NCI-H1092 (cell line): ENCODE measurements at regions not wholly inside any gene's neighbourhood (a gene's known extent, or its start where the extent isn't known, plus 50 kb on each side); places are given as distances from the start of the nearest gene placed in this dataset.

ENCODE experiments used
- DNase-seq: peaks from one replicate; lab custom pipeline; 2025; lab: John Stamatoyannopoulos, UW

- DNase-seq: no peak
These were observed 300.8 kb downstream of the EFNB2 start for GRCh38 chr13:106234636-106235035.

DNA sequence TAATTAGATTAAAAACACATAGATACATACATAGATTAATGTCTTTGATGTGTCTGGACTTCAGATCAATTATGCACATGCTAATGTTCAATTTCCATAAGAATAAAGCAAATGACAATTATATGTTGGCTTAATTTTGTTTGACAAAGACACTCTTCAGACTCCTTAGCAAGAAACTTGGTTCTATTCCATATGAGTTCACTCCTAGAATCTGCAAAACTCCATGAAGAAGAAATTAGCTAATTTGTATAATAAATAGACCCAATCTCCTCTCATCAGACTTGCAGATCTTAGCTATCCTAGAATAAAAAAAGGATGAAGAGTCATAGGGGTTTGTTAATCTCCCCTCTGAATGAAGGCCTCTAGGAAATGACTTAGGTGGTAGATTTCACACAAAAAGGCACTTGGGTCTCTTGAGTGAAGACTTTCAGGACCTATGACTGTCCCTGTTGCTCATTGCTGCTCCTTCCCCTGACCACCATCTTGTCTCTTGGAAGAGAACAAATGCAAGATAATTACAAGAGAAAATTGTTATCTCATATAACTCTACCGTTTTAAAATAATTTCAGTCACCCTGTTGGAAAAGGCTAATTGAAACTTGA is 302.2 kb downstream of the EFNB2 start:
- DNase-seq: no peak

GRCh38 chr13:106232681-106233080 is 302.8 kb downstream of the EFNB2 start:
- DNase-seq: peak; percentile 77

- no peak for DNase-seq
These were observed 305.0 kb downstream of the EFNB2 start for GRCh38 chr13:106230450-106230849.

DNA sequence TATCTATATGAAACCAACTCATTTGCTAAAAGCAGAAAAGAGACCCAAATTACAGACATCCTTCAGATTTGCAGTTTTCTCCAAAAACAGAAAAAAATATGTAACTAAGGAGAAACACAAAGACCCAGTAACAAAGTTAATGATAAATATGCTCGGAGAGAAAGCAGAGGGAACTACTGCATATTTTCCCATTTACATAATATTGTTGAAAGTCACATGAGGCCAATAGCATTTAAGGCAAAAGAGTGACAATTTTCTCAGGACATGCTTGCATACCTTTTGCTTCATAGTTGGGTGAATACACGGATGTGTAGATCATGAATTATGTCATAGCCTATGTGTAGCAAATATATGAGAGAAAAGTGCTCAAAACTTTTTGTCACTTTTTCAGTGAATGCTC is 310.3 kb downstream of the EFNB2 start:
- DNase-seq: no peak

DNA sequence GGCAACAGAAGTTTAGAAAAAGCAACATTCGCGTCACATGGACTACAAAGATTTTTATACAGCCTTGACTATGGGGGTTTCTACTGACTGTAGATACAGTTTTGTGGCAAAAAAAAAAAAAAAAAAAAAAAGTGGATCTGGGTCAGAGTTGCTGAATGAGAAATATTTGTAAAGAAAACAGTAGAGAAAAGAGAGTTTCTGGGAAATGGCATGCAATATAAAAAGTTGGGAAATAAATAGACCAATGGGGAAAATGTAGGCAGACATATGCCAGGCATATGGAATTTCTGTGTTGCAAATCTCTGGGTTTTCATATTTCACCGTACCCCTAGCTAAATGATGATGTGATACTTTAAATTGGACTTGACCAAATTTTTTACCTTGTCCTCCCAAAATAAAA is 315.3 kb downstream of the EFNB2 start:
- DNase-seq: no peak

- DNase-seq: no peak
These were observed 322.3 kb downstream of the EFNB2 start for GRCh38 chr13:106213028-106213757.

GRCh38 chr13:106212386-106213010 is 323.0 kb downstream of the EFNB2 start:
- DNase-seq: no peak

DNA sequence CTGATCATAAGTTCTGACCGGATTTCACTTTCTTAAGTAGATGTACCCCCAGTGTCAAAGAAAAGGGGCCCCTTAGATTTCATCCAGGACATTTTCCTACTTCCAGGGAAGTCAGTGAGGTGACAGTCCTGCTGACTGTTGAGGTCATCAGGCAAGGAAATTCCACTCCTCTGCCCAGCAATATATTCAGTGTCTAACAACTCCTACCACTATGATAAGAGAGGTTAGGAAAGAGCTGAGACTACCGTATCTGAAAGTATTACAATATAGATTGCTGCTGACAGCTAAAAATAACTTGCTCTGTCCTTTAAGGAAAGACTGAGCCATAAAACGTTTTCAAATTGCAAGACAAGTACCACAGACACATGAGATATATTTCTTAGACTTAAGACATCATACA is 325.1 kb downstream of the EFNB2 start:
- no peak for DNase-seq

GRCh38 chr13:106205871-106206270 is 329.6 kb downstream of the EFNB2 start:
- no peak for DNase-seq

DNA sequence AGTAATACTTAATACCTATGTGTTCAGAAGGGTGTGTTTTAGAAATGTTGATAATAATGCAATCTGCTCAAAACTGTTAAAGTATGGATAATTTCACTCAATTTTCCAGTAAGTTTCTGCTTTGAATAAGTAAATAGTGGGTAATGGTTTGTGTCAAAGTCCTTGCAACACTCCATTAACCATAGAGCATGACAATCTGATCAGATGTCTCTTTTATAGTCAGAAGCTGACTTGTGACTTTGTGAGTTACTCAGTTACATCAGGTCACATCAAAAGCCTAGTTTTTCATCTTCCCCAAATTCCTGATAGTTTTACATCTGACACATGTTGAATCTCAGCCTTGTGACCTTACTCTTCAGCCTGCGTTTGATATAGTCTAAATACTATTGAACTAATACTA is 338.0 kb downstream of the EFNB2 start:
- no peak for DNase-seq

- no peak for DNase-seq
These were observed 347.9 kb downstream of the EFNB2 start for GRCh38 chr13:106187501-106188095.

DNA sequence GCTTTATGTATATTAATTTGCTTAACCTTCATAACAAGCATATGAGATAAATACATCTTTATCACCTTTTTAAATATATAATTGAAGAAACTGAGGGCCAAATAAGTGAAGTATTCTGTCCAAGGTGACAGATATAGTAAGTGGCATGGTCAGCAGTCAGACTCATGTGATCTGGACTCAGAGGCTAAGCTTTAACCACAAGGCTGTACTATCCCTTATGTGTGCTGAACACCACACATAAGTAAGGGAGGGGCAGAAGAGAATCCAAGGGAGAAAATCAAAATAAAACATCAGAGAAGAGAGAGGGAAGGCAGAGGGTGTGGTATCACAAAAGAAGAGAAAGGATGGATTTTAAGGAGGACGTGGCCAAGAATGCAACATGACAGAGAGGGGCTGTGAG is 348.4 kb downstream of the EFNB2 start:
- DNase-seq: no peak

- DNase-seq: no peak
These were observed 349.0 kb downstream of the EFNB2 start for GRCh38 chr13:106186366-106187030.

DNA sequence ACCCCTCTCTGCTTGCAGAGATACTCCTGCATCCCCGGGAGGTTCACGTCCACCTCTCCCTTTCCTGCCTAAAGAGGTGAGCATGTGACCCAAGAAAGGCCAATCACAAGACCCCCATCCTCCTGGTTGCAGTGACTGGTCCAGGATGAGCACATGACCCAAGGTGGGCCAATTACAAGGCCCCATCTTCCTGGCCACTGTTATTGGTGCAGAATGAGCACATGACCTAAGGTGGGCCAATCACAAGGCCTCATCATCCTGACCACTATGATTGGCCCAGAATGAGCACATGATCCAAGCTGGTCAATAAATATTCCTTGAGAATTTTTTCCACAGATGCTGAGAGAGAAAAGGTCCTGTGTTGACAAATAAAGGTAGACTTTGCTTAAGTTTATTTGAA is 350.7 kb downstream of the EFNB2 start:
- DNase-seq: no peak

GRCh38 chr13:106183410-106184065 is 351.9 kb downstream of the EFNB2 start:
- no peak for DNase-seq

- DNase-seq: no peak
These were observed 353.1 kb downstream of the EFNB2 start for GRCh38 chr13:106182404-106182803.

DNA sequence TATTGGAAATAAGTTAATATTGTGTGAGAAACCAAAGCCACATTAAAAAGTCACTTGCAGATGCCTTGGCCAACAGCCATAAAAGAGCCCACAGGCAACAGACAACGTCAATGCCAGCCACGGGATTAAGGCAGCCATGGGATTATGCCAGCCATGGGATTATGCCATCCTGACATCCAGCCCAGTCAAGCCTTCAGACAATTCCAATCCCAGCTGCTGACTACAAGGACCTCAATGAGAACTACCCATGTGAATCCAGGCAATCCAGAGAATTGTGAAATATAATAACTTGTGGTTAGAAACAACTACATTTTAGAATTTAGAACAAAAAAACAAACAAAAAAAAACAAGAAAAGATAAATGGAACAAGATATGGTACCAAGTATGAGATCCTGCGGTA is 356.6 kb downstream of the EFNB2 start:
- DNase-seq: no peak

DNA sequence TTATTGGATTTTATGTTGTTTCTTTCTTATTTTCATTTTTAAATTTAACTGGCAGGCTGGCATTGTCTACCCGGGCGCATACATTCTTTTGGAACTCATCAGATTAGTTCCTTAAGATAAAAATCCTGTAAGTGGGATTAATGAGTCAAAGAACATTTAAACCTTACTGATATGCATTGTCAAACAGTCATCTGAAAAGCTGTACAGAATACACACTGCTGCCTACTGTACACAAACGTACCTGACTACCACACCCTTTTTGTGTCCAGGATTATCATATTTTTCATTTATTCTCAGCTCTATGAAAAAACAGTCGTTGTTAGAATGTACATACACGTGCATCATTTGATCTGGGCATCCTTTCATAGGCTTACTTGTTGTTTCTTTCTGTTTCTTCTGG is 358.3 kb downstream of the EFNB2 start:
- DNase-seq: no peak

GRCh38 chr13:106176117-106176516 is 359.3 kb downstream of the EFNB2 start:
- no peak for DNase-seq

- no peak for DNase-seq
These were observed 361.4 kb downstream of the EFNB2 start for GRCh38 chr13:106173891-106174610.
